ENCODE measurements at regions not wholly inside any gene's neighbourhood (a gene's known extent, or its start where the extent isn't known, plus 50 kb on each side); places are given as distances from the start of the nearest gene placed in this dataset.

- no peak for TF ChIP-seq EZH2 (IDR thresholded peaks at IDR 0.05; ENCODE audit: low read depth, low read length, severe bottlenecking)
- TF ChIP-seq POLR2A (IDR thresholded peaks at IDR 0.05; ENCODE audit: control extremely low read depth in 1 of 2, low read depth in 2 of 2, low read length in 2 of 2) = no peak
- no peak for TF ChIP-seq RFX5 (IDR thresholded peaks at IDR 0.05; ENCODE audit: borderline replicate concordance, low read depth, low read length)
- TF ChIP-seq JUND (IDR thresholded peaks at IDR 0.05; ENCODE audit: low read length) = no peak
- TF ChIP-seq RBBP5 (IDR thresholded peaks at IDR 0.05; ENCODE audit: borderline replicate concordance, low read depth, low read length) = no peak
- no peak for TF ChIP-seq YY1 (IDR thresholded peaks at IDR 0.05; ENCODE audit: low read depth, low read length)
- TF ChIP-seq SP1 (IDR thresholded peaks at IDR 0.05; ENCODE audit: low read depth, low read length) = no peak
- no peak for TF ChIP-seq CTCF (IDR thresholded peaks at IDR 0.05; ENCODE audit: control extremely low read depth in 1 of 3, insufficient read depth in 1 of 3, low read depth in 1 of 3, low read length in 3 of 3)
- TF ChIP-seq ATF2 (IDR thresholded peaks at IDR 0.05; ENCODE audit: low read length) = no peak
- TF ChIP-seq RAD21 (IDR thresholded peaks at IDR 0.05 in 1 of 2, conservative IDR thresholded peaks at IDR 0.05 in 1 of 2; ENCODE audit: low read depth in 2 of 2, low read length in 2 of 2) = no peak
- TF ChIP-seq EGR1 (IDR thresholded peaks at IDR 0.05; ENCODE audit: borderline replicate concordance, low read depth, low read length) = no peak
- no peak for TF ChIP-seq MAX (IDR thresholded peaks at IDR 0.05)
Measured at GRCh38 chr9:80635065-80635464, 1054.3 kb downstream of the TLE1 start.
